HepG2 (cell line): ENCODE measurements at regions not wholly inside any gene's neighbourhood (a gene's known extent, or its start where the extent isn't known, plus 50 kb on each side); places are given as distances from the start of the nearest gene placed in this dataset.

Experiments
- CC2D1A ChIP-seq: sonication (generic); formaldehyde crosslinking; IDR thresholded peaks from 2 replicates; pipeline ENCODE4 v1.8.1; 2023; ENCODE audit warnings: mild to moderate bottlenecking, missing genetic modification reagents
- JUNB ChIP-seq: sonication (generic); formaldehyde crosslinking; IDR thresholded peaks from 2 replicates; pipeline ENCODE4 v1.8.0; 2022; ENCODE audit warnings: missing genetic modification reagents, mild to moderate bottlenecking, borderline replicate concordance
- MLX ChIP-seq: IDR thresholded peaks from 2 replicates; pipeline ENCODE4 v1.6.1; 2016
- NR2F6 ChIP-seq, 2 experiments: IDR thresholded peaks; 2 replicates each; pipeline ENCODE4 v1.6.1; 2016; ENCODE audit warnings: antibody characterized with exemption in 1 of 2, mild to moderate bottlenecking in 1 of 2
- POGZ ChIP-seq: sonication (generic); formaldehyde crosslinking; IDR thresholded peaks from 2 replicates; pipeline ENCODE4 v1.4.0; 2020; ENCODE audit warnings: mild to moderate bottlenecking, missing genetic modification reagents
- RERE ChIP-seq: IDR thresholded peaks from 2 replicates; pipeline ENCODE4 v1.6.1; 2016; ENCODE audit warnings: low read depth, missing genetic modification reagents, missing compliant biosample characterization
- SMAD3 ChIP-seq: sonication (generic); formaldehyde crosslinking; IDR thresholded peaks from 2 replicates; pipeline ENCODE4 v1.4.0; 2020; ENCODE audit warnings: missing genetic modification reagents
- SSRP1 ChIP-seq: IDR thresholded peaks from 2 replicates; pipeline ENCODE4 v1.6.1; 2016; ENCODE audit warnings: control low read depth
- ZNF766 ChIP-seq: sonication (generic); formaldehyde crosslinking; IDR thresholded peaks from 2 replicates; pipeline ENCODE4 v1.5.0; 2020; ENCODE audit warnings: missing genetic modification reagents, borderline replicate concordance
- TF ChIP-seq, protein P1 (sequence below): conservative IDR thresholded peaks from 2 replicates; pipeline ENCODE4 v1.6.1; 2018; ENCODE audit warnings: missing genetic modification reagents

GRCh38 chr5:147017621-147018020, 139.1 kb upstream of the PPP2R2B start:
- TF ChIP-seq, protein P1, sequence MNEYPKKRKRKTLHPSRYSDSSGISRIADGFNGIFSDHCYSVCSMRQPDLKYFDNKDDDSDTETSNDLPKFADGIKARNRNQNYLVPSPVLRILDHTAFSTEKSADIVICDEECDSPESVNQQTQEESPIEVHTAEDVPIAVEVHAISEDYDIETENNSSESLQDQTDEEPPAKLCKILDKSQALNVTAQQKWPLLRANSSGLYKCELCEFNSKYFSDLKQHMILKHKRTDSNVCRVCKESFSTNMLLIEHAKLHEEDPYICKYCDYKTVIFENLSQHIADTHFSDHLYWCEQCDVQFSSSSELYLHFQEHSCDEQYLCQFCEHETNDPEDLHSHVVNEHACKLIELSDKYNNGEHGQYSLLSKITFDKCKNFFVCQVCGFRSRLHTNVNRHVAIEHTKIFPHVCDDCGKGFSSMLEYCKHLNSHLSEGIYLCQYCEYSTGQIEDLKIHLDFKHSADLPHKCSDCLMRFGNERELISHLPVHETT (CRISPR knock-in tag): no peak
- TF ChIP-seq SSRP1 (CRISPR knock-in tag): no peak
- TF ChIP-seq POGZ: no peak
- no peak for TF ChIP-seq SMAD3
- no peak for TF ChIP-seq NR2F6 (IDR thresholded peaks at IDR 0.05)
- TF ChIP-seq NR2F6 (CRISPR knock-in tag; IDR thresholded peaks at IDR 0.05): no peak
- no peak for TF ChIP-seq MLX (CRISPR knock-in tag)
- no peak for TF ChIP-seq RERE (CRISPR knock-in tag)
- TF ChIP-seq ZNF766 (CRISPR knock-in tag): no peak
- TF ChIP-seq CC2D1A (CRISPR knock-in tag): no peak
- no peak for TF ChIP-seq JUNB
